Fibroblast of the conjunctiva (primary cell): ENCODE measurements at regions not wholly inside any gene's neighbourhood (a gene's known extent, or its start where the extent isn't known, plus 50 kb on each side); places are given as distances from the start of the nearest gene placed in this dataset.

Experiments used
- DNase-seq: peaks from one replicate; pipeline ENCODE4 v3.0.0-alpha.2; 2010; ENCODE audit warnings: low read depth

- DNase-seq = no peak
Observed at GRCh38 chr14:58947814-58948445, 240.5 kb upstream of the DAAM1 start.

DNA sequence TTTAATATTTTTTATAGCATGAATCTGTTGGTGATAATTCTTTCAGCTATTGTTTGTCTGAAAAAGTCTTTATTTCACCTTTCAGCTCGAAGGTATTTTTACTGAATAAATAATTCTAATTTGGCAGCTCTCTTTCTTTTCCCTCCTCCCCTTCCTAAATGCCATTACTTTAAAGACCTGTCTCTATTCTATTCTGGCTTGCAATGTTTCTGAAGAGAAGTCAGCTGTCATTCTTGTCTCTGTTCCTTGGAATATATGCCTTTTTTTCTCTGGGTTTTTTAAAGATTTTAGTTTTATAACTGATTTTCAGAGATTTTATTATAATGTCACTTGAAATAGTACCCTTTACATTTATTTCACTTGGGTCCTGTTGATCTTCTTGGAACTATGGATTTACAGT is 237.9 kb upstream of the DAAM1 start:
- no peak for DNase-seq

DNA sequence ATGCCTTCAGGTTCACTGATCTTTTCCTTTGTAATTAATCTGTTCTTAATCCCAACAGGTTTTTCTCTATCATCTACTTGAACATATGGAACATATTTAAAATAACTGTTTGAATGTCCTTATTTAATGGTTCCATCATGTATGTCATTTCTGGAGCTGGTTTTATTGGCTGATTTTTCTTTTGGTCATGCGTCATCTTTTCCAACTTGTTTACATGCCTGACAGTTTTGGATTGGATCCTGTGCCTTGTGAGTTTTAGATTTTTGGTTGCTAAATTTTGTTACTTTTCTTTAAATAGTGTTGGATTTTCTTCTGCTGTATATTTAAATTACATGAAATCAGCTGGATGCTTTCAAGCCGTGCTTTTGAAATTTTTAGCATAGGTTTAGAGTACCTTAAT is 237.3 kb upstream of the DAAM1 start:
- no peak for DNase-seq

- no peak for DNase-seq
Observed at GRCh38 chr14:58954052-58954451, 234.4 kb upstream of the DAAM1 start.

- no peak for DNase-seq
Observed at GRCh38 chr14:58954901-58955861, 233.3 kb upstream of the DAAM1 start.

DNA sequence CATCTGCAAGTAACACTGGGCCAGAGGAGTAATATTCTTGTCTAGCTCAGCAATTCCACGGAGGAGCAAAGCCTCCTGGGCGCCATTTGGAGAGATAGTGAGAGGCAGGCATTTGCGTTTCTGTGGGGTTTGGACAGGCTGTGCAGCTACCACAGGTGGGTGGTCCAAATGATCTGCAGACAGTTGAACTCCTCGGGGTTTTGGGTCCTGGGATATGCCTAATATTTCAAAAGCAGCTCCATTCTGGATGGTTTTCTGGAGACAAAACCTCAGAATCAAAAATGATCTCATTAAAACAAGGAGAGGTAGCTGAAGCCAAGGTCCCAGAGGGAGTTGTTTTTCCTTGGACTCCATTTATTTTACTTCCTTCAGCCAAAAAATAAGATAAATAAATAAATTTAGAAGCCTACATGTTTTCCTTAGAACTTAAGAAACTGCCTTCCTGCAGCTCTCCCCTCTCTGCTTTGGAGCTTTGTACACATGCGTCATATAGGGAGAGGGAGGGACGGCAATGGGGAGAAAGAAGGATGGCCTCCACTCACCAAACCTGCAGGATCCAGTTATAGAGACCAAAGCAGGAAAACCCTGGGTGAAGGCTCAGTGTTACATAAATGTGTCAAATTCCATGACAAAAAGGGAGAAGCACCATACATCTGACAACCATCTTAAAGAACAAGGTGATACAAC is 227.3 kb upstream of the DAAM1 start:
- DNase-seq = no peak

- DNase-seq = no peak
Observed at GRCh38 chr14:58963873-58964597, 224.4 kb upstream of the DAAM1 start.

GRCh38 chr14:58964598-58964928 is 223.9 kb upstream of the DAAM1 start:
- DNase-seq = no peak

GRCh38 chr14:58965601-58966000 is 222.9 kb upstream of the DAAM1 start:
- DNase-seq = no peak

DNA sequence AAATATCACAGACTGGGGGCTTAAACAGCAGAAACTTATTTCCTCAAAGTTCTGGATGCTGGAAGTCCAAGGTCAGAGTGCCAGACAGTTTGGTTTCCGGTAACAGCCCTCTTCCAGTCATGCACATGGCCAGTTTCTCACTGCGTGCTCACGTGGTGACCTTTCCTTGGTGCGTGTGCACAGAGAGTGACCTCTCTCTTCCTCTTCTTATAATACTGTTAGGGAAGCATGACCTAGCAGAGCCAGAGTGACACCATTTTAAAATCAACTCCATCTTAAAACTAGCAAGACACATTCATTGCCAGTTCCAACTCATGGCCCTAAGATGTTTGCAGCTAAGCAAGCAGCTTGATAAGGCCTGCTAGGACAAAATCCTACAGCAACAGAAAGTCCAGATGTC is 221.5 kb upstream of the DAAM1 start:
- DNase-seq = no peak

DNA sequence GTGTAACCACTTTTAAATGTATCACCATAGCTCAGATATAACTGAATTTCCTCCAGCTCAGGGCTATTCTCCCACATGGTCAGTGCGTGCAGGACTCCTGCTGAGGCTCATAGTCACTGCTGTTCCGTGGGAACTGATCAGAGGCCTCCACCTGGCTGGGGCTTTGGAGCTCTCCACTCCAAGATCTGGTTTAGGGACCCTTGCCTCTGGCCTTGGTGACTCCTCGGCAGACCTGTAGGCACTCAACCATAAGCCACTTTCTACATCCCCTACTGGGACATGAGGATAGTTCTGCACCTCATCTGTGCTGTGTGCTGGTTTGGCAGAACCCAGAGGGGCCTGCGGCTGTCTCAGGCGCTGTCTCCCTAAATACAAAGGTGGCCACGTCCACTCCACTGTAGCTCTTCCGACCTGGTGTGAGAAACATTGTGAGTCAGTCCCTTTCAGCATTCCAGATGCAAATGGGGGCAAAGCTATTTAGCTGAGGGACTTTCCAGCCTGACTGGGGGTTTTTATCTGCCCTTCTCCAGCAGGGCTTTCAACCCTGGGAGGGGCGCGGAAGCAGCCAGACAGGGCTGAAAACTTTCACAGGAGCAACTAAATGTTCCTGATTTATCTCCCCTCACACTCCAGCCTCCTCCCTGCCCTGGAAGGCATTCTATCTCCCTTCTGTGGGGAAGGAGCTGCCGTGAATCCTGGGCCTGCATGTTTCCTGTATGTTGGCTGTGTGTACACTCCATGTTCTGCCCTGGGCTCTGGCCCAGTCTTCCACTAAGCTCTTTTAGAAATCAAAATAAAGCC is 218.3 kb upstream of the DAAM1 start:
- no peak for DNase-seq

GRCh38 chr14:58972233-58973017 is 216.0 kb upstream of the DAAM1 start:
- no peak for DNase-seq

DNA sequence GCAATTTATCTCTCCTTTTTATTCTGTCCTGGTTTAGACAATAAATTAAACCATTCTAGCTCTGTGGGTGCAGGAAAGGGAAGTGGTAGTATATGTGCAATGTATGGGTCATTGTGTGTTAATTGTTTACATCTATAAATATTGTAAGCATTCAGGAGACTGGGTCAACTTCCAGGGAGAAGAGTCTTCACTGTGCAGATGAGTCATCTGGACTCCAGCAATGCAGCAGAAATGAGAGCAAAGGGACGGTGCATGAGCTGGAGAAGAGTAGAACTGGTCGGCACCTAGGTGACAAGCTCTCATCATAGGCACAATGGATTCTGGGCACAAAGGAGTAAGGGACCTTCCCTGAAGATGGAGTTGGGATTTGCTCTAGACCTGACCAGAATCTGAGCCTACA is 211.1 kb upstream of the DAAM1 start:
- DNase-seq = no peak

DNA sequence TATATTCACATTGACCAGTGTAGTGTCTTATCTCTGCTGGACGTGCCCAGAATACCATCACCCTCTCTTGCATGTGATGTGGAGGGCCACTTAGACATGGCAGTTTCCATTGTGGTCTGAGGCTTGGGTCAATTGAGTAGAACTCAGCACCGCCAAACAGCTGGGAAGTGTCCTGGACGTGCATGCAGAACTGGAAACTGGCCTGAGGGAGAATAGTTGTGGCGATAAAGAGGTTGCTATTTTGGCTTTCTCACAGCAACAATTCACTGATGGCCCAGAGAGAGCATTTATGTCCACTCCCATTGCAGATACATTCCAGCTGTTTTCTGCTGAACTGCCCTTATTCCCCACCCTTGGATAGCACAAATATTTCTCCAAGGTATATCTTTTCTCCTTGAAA is 210.1 kb upstream of the DAAM1 start:
- DNase-seq = no peak

DNA sequence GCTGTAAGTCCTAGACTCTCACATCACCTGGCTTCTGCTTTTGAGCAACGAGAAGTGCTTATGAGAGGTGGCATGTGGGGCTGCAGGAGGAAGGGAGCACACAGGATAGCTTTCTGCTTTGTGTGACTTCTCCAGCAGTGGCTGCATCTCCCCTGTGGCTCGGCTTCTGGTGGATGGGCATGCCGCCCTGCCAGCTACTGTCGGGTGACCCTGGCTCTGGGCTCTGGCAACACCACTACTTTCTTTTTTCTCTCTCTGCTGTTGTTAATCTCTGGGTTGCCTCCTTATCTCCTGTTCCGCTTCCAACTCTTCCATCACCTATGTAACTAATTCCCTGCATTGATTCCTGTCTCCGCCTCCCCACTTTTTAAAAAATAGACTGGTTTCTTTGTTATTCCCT is 209.1 kb upstream of the DAAM1 start:
- no peak for DNase-seq

- no peak for DNase-seq
Observed at GRCh38 chr14:58981840-58982239, 206.6 kb upstream of the DAAM1 start.

GRCh38 chr14:58985786-58986185 is 202.7 kb upstream of the DAAM1 start:
- no peak for DNase-seq

- DNase-seq = no peak
Observed at GRCh38 chr14:58987591-58987990, 200.9 kb upstream of the DAAM1 start.

DNA sequence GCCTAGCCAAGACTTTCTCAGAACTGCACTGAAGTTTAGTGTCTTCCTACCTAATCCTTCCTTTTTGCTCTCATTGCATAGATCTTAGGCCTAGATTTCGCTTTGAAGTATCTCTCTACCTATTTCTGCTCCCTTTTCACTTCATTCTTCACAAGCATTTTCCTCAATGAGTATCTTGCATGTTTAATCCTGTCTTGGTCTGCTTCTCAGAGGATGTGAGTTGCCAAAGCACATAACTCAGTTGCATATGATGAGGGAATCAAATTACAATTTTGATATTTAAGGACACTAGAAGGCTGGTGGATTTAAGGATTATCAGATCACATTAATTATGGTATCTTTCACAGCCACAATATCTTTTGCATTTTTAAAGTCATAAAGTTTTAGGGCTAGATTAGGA is 195.5 kb upstream of the DAAM1 start:
- no peak for DNase-seq

GRCh38 chr14:58994130-58994529 is 194.3 kb upstream of the DAAM1 start:
- no peak for DNase-seq

DNA sequence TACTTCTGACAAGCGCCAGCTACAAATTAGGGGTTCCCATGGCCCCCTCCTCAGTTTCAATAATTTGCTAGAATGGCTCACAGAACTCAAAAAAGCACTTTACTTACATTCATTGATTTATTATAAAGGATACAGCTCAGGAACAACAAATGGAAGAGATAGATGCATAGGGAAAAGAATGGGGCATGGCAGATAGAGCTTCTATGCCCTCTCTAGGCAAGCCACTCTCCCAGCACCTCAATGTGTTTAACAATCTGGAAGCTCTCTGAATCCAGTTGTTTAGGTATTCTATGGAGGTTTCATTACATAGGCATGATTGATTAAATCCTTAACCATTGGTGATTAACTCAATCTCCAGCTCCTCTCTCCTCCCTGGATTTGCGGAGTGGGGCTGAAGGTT is 184.5 kb upstream of the DAAM1 start:
- DNase-seq = no peak
